WERI-Rb-1 (cell line): ENCODE measurements at regions not wholly inside any gene's neighbourhood (a gene's known extent, or its start where the extent isn't known, plus 50 kb on each side); places are given as distances from the start of the nearest gene placed in this dataset.

Experiments
- DNase-seq: peaks from one replicate; pipeline ENCODE4 v3.0.0-alpha.2; 2020
- H3K27ac ChIP-seq: fragments of 250-450 bp; sonication (Bioruptor Pico); 2 replicates; pipeline ENCODE4 v1.5.1; 2020; ENCODE audit warnings: mild to moderate bottlenecking, moderate library complexity
- H3K27me3 ChIP-seq: fragments of 250-450 bp; sonication (Bioruptor Pico); 2 replicates; pipeline ENCODE4 v1.5.1; 2021; ENCODE audit warnings: mild to moderate bottlenecking, low read depth, moderate library complexity; ENCODE audit not compliant: insufficient read depth, severe bottlenecking
- H3K36me3 ChIP-seq: fragments of 250-450 bp; sonication (Bioruptor Pico); 2 replicates; pipeline ENCODE4 v1.5.1; 2020; ENCODE audit warnings: mild to moderate bottlenecking, moderate library complexity
- H3K4me3 ChIP-seq: 2 replicates; pipeline ENCODE4 v1.5.1; 2011; ENCODE audit warnings: low read depth, mild to moderate bottlenecking, control low read depth, low read length
- H3K9me3 ChIP-seq: fragments of 250-450 bp; sonication (Bioruptor Pico); 2 replicates; pipeline ENCODE4 v1.5.1; 2021; ENCODE audit warnings: mild to moderate bottlenecking, moderate library complexity; ENCODE audit not compliant: severe bottlenecking
- CTCF ChIP-seq: IDR thresholded peaks from 2 replicates; pipeline ENCODE4 v1.5.1; 2011; ENCODE audit warnings: low read depth, mild to moderate bottlenecking, control low read depth, inconsistent platforms, low read length

DNA sequence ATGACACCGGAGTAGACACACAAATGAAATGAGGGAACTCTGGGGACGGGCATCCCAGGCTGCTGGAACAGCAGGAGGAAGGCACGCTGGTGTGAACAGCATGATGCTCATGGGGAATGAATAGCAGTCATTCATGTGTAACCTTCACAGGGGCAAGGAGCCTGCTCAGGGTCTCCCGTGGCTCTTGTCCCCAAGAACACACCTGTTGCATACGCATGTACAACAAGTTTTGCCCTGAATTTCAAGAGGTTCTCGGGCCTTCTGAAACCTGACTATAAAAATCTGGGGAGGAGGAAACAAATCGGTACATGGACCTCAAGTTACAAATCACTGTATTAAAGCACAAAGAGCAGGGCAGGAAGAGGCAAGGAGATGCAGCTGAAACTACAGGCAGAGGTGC, 93.4 kb downstream of the RRAGC start:
- DNase-seq = no peak
- Histone ChIP-seq H3K4me3 (no peak overlapping the region), H3K27me3 (no peaks in the 10 kb centered on the region), H3K27ac (no peak overlapping the region), H3K36me3 (no peaks in the 10 kb centered on the region), H3K9me3 (peaks cover 8% of the 10 kb centered on the region)
- no peak for TF ChIP-seq CTCF

DNA sequence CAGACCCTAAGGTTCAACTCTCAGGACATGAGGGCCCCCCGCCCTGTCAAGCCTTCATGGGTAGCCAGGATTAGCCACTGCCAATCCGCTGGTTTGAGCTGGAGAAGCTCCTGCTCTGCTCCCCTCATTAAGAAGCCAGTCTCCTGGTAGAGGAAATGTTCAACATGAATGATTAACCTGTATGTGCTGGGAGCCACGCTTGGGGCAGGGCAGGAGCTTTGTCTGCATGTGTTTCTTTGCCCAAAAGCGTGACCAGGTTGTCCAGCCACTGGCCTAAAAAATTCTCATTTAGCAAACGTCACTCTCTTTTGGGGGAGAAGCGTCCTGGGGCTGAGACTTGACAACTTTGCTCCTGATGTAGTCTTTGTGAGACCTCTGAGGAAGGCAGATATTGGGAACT, 96.5 kb downstream of the RRAGC start:
- no peak for DNase-seq
- Histone ChIP-seq H3K4me3 (no peak overlapping the region), H3K27me3 (no peaks in the 10 kb centered on the region), H3K9me3 (peaks cover 8% of the 10 kb centered on the region), H3K27ac (no peak overlapping the region), H3K36me3 (no peaks in the 10 kb centered on the region)
- no peak for TF ChIP-seq CTCF

DNA sequence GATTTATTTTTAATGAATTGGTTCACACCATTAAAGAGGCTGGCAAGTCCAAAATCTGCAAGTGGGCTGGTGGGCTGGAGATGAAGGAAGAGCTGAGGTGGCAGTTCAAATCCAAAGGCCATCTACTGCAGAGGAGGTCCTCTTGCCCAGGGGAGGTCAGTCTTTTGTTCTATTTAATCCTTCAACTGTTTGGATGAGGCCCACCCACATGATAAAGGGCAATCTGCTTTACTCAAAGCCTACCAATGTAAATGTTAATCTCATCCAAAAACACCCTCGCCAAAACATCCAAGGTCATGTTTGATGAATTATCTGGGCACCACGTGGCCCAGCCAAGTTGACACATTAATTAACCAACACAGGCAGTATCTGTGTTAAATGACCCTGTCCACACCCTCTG, 99.0 kb downstream of the RRAGC start:
- H3K27me3 ChIP-seq = no peaks in the 10 kb centered on the region
- H3K4me3 ChIP-seq = no peak overlapping the region
- H3K36me3 ChIP-seq = no peaks in the 10 kb centered on the region
- peaks cover 8% of the 10 kb centered on the region for H3K9me3 ChIP-seq
- TF ChIP-seq CTCF = no peak
- no peak for DNase-seq
- no peak overlapping the region for H3K27ac ChIP-seq

GRCh38 chr1:38758820-38759219, 100.8 kb downstream of the RRAGC start:
- Histone ChIP-seq H3K4me3 (no peak overlapping the region), H3K36me3 (no peaks in the 10 kb centered on the region), H3K27ac (no peak overlapping the region), H3K9me3 (peaks cover 8% of the 10 kb centered on the region), H3K27me3 (no peaks in the 10 kb centered on the region)
- no peak for TF ChIP-seq CTCF
- DNase-seq = no peak

DNA sequence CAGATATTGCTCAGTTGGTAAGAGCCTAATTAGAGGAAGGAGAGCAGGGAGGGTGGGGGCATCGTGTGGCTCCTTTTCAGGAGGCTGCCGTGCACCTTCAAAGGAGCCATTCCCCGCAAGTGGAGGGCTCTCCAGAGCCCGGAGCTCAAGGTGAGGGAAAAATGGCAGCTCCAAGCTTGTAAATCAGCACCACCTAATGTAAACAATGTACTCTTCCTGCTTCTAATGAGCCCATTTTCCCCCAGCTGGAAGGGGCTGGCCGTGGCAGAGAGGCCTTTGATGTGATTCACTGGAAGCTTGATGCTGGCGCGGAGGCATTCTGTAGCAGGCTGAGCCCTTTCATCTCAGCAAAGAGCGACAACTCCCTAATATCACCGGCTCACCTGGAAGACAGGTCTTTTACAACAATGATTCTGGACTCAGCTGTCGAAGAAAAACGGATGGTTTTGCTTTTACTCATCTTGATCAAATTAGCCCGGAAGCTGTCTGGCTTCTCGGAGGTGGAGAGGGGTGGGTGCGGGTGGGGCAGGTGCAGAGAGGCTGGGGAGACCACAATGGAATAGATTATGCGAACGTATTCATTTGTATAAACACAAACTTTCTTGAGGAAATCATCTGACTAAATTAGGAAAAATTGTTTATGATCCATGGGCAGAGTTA, 112.5 kb downstream of the RRAGC start:
- H3K27me3 ChIP-seq = no peaks in the 10 kb centered on the region
- TF ChIP-seq CTCF = no peak
- no peaks in the 10 kb centered on the region for H3K36me3 ChIP-seq
- no peak for DNase-seq
- H3K4me3 ChIP-seq = no peak overlapping the region
- H3K9me3 ChIP-seq = no peaks in the 10 kb centered on the region
- H3K27ac ChIP-seq = no peak overlapping the region

DNA sequence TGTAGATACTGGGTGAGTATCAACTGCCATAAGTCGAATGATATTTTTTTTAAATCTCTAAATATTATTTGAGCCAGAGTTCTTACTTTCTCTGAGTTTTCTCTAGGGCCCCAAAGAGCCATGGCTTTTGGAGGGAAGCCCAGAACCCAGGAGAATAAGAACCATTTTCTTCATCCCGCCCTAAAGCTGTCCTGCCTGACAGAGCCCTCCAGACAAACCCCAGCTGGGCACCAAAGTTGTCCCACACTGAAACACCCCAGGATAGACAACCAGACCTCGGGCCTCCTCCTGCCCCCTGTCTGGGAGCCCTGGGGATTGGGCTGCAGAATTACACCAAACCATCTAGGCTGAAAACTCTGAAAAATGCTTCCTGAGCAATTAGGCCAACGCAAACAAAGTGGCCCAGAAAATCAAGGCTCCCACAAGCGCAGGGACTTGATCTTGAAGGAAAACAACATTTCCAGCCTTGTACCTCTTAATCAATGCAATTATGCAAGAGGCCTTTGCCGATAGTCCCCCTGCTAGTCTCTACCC, 113.1 kb downstream of the RRAGC start:
- H3K27ac ChIP-seq = no peak overlapping the region
- no peaks in the 10 kb centered on the region for H3K9me3 ChIP-seq
- no peak overlapping the region for H3K4me3 ChIP-seq
- DNase-seq = no peak
- H3K36me3 ChIP-seq = no peaks in the 10 kb centered on the region
- TF ChIP-seq CTCF = no peak
- no peaks in the 10 kb centered on the region for H3K27me3 ChIP-seq
